ENCODE measurements at regions not wholly inside any gene's neighbourhood (a gene's known extent, or its start where the extent isn't known, plus 50 kb on each side); places are given as distances from the start of the nearest gene placed in this dataset.

DNA sequence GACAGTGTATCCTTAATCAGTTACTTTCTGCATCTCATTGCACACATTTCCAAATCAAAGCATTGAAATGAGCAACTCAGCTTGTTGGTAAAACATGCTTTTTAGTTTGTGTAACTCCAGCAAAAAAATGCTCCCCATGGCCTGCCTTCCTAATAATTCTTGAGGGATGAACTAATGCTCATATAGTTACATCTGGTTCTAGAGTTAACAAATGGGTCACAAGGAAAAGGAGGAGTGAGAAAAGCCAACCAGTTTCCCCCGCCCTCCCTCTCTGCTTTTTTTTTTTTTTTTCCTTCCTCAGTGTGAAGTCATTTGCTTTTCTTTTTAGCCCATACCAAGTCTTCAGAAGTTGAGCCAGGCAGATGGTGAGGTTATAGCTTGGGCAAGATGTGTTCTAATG is 231.7 kb downstream of the MTX2 start:
- H3K9me3 ChIP-seq: no peaks in the 10 kb centered on the region
- H3K4me2 ChIP-seq: no peak overlapping the region
- ChIA-PET POLR2A (no interaction called here), CTCF (no interaction called here)
- DNase-seq (ENCODE audit: low read depth in 1 of 2, low spot score in 1 of 2): no peak
- no peak overlapping the region for H3K4me3 ChIP-seq
- no peak for ATAC-seq
- WGBS (ENCODE audit: missing lambda C conversion rate): 15% methylated on average over 1 of the region's 1 CpG
- no peak for FAIRE-seq
- H3K4me1 ChIP-seq: no peaks in the 10 kb centered on the region
- no peak for TF ChIP-seq CBX2 (IDR thresholded peaks at IDR 0.05; ENCODE audit: borderline replicate concordance, low read depth)
- no peak for TF ChIP-seq HOXA7 (CRISPR knock-in tag; IDR thresholded peaks at IDR 0.05)
- no peak for TF ChIP-seq KDM5A (IDR thresholded peaks at IDR 0.05)
- no peak overlapping the region for H3K27ac ChIP-seq

DNA sequence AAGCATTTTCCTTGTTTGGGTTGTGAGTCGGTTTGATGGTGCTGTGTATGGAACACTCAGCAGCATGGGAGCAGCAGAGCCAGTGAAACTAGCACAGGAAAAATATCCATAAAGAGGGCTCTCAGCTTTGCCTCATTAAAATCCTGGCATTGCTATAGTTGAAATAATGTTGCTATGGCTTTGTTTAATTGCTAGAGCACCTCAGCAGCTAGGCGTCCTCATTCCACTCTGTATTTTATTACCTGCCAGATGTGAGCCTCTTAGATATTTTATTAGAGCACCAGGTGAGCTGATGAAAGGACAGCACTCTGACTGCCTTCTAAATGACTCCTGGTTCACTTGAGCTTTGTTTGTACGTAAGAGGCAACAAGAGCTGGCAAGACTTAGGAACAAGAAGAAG is 232.4 kb downstream of the MTX2 start:
- H3K9me3 ChIP-seq: no peaks in the 10 kb centered on the region
- H3K4me1 ChIP-seq: no peaks in the 10 kb centered on the region
- 28% methylated on average over 3 of the region's 3 CpGs for WGBS (ENCODE audit: missing lambda C conversion rate)
- DNase-seq (ENCODE audit: low read depth in 1 of 2, low spot score in 1 of 2): no peak
- TF ChIP-seq HOXB5 (CRISPR knock-in tag; IDR thresholded peaks at IDR 0.05) (no peak), RNF2 (IDR thresholded peaks at IDR 0.05; ENCODE audit: borderline replicate concordance, low read depth) (no peak), PHF8 (IDR thresholded peaks at IDR 0.05; ENCODE audit: borderline replicate concordance, low read depth) (no peak), FOXS1 (CRISPR knock-in tag; IDR thresholded peaks at IDR 0.05) (no peak), BHLHE40 (IDR thresholded peaks at IDR 0.05; ENCODE audit: low read depth, low read length) (no peak), BCL3 (IDR thresholded peaks at IDR 0.05) (no peak), EHF (CRISPR knock-in tag; IDR thresholded peaks at IDR 0.05) (no peak), CBX2 (IDR thresholded peaks at IDR 0.05; ENCODE audit: borderline replicate concordance, low read depth) (no peak), NR3C1 (IDR thresholded peaks at IDR 0.05) (no peak), TP53 (CRISPR knock-in tag; IDR thresholded peaks at IDR 0.05) (no peak), RFX5 (IDR thresholded peaks at IDR 0.05) (no peak), HOXB13 (CRISPR knock-in tag; IDR thresholded peaks at IDR 0.05; ENCODE audit: low read depth) (no peak), MYC (IDR thresholded peaks at IDR 0.05; ENCODE audit: borderline replicate concordance, low read length) (no peak), REST (IDR thresholded peaks at IDR 0.05) (no peak), HEYL (CRISPR knock-in tag; IDR thresholded peaks at IDR 0.05) (no peak), TFCP2L1 (CRISPR knock-in tag; IDR thresholded peaks at IDR 0.05) (no peak), MAFK (IDR thresholded peaks at IDR 0.05; ENCODE audit: partially characterized antibody) (no peak), HOXA7 (CRISPR knock-in tag; IDR thresholded peaks at IDR 0.05) (no peak), RAD21 (conservative IDR thresholded peaks at IDR 0.05 in 1 of 2, IDR thresholded peaks at IDR 0.05 in 1 of 2) (no peak)
- no peak for ATAC-seq
- H3K4me3 ChIP-seq: no peak overlapping the region
- no peak for FAIRE-seq
- H3K27ac ChIP-seq: no peak overlapping the region
- no peak overlapping the region for H3K4me2 ChIP-seq
- CTCF ChIA-PET: no interaction called here
- POLR2A ChIA-PET: no interaction called here

- H3K9me3 ChIP-seq: no peaks in the 10 kb centered on the region
- no peak for TF ChIP-seq RNF2 (IDR thresholded peaks at IDR 0.05; ENCODE audit: borderline replicate concordance, low read depth)
- TF ChIP-seq, protein P1, sequence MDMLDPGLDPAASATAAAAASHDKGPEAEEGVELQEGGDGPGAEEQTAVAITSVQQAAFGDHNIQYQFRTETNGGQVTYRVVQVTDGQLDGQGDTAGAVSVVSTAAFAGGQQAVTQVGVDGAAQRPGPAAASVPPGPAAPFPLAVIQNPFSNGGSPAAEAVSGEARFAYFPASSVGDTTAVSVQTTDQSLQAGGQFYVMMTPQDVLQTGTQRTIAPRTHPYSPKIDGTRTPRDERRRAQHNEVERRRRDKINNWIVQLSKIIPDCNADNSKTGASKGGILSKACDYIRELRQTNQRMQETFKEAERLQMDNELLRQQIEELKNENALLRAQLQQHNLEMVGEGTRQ (IDR thresholded peaks at IDR 0.05): no peak
- TF ChIP-seq, protein P2, sequence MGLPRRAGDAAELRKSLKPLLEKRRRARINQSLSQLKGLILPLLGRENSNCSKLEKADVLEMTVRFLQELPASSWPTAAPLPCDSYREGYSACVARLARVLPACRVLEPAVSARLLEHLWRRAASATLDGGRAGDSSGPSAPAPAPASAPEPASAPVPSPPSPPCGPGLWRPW (IDR thresholded peaks at IDR 0.05): no peak
- TF ChIP-seq RCOR1 (IDR thresholded peaks at IDR 0.05; ENCODE audit: low read depth, low read length): no peak
- no peak for TF ChIP-seq CEBPB (IDR thresholded peaks at IDR 0.05)
- TF ChIP-seq BCL3 (IDR thresholded peaks at IDR 0.05): no peak
- TF ChIP-seq, protein P3, sequence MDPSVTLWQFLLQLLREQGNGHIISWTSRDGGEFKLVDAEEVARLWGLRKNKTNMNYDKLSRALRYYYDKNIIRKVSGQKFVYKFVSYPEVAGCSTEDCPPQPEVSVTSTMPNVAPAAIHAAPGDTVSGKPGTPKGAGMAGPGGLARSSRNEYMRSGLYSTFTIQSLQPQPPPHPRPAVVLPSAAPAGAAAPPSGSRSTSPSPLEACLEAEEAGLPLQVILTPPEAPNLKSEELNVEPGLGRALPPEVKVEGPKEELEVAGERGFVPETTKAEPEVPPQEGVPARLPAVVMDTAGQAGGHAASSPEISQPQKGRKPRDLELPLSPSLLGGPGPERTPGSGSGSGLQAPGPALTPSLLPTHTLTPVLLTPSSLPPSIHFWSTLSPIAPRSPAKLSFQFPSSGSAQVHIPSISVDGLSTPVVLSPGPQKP (IDR thresholded peaks at IDR 0.05; ENCODE audit: low read depth, low read length): no peak
- no peak for TF ChIP-seq KDM5A (IDR thresholded peaks at IDR 0.05)
- TF ChIP-seq HOXB5 (CRISPR knock-in tag; IDR thresholded peaks at IDR 0.05): no peak
- no peak for TF ChIP-seq FOXS1 (CRISPR knock-in tag; IDR thresholded peaks at IDR 0.05)
Measured at GRCh38 chr2:176502619-176503018, 233.4 kb downstream of the MTX2 start.

More at GRCh38 chr2:176502619-176503018, 233.4 kb downstream of the MTX2 start:
- ATAC-seq (no peak), DNase-seq (ENCODE audit: low read depth in 1 of 2, low spot score in 1 of 2) (no peak), FAIRE-seq (no peak)
- H3K4me1 ChIP-seq: no peaks in the 10 kb centered on the region
- H3K27ac ChIP-seq: no peak overlapping the region
- CTCF ChIA-PET: no interaction called here
- POLR2A ChIA-PET: no interaction called here
- no peak overlapping the region for H3K4me3 ChIP-seq
- H3K4me2 ChIP-seq: no peak overlapping the region

All from A549 (cell line).